GM21576 (cell line): ENCODE measurements at regions not wholly inside any gene's neighbourhood (a gene's known extent, or its start where the extent isn't known, plus 50 kb on each side); places are given as distances from the start of the nearest gene placed in this dataset.

ENCODE experiments used
- ATAC-seq: cut with Tn5 transposase; IDR thresholded peaks from one replicate; pipeline ENCODE4 v1.9.1; 2021; ENCODE audit warnings: mild to moderate bottlenecking, moderate library complexity; ENCODE audit not compliant: unreplicated experiment

DNA sequence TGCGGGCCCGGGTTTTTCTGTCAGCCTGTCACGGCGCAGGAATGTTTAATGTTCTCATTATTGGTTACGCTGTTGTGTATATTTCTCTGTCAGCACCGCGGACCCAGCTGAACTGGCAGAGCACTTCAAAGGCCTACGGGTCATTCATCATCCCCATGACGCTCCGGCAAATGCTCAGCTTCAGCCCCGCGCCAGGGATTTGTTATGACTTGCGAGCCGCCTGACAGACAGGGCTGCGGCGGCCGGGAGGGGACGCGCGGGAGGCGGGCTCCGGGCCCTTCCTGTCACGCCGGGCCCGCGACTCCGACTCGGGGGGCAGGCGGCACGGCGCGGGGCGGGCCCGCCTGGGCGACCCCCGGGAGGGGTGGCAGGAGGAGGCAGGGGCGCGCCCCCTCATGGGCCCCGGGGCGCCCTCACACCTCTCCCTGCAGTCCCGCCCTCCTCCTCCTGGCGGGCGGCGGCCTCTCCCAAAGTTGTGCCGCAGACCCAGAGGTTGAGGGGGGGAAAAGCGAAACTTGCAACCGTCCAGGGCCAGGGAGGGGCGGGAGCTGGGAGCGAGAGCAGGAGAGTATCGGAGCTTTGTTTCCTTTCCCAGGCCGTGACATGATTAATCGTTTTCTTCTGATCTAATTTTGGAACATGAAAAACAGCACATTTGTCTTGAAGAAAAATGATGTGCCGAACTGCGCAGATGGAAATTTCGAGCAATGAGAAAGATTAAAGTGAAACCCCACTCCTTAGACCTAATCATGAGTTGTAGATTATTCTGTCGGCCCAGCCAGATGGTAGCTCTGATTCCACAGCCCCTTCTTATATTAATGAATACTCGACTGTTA lies 59.3 kb upstream of the COMTD1 start:
- peak; percentile 71 for ATAC-seq

DNA sequence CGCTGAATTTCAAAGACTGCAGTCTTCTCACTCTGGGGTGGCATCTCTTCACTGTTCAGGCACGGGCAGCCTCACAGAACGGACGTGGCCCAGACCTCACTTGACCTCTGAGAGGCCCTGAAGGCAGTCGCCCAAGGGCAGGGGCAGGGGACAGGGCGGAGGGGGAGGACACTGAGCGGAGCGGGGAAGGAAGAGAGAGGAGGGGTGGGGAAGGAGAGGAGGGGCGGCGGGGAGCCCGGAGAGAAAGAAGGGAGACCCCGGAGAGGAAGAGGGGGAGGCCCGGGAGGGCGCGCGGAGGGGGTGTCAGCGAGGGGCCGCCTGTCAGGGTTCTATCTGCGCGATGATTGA lies 58.7 kb upstream of the COMTD1 start:
- no peak for ATAC-seq

DNA sequence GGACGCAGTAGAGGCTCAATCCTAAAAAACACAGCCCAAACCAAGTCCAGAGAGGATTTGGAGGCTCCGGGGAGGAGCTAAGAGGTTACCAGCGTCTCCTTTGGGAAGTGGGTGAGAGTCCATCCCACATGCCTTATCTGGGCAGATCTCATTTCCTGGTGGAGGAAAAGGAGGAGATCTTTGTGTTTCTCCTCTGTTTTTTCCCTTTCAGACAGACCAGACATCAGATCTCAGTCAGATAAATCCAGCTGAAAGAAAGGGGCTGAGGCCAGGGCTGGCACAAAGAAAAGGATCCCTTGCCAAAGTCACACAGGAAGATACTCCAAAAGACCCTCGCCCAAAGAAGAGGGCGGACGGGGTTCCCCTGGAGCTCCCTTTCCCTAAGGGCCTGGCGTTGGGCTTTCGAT lies 58.3 kb upstream of the COMTD1 start:
- no peak for ATAC-seq

DNA sequence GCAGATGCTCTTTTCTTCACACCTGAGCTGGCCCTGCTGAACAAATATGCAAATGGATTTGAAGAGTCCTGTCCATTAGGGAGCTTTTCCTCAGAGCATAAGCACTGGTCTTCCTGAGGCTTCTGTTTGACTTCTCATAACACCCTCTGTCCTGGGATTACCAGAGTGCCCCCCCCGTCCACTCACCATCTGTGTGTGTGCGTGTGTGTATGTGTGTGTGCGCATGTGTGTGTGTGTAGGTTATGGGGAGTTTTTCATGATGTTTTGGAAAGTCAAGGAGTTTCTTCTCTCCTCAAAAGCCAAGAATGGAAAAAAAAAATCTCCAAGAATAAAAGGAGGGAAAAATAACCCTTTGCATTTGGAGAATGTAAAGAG lies 57.7 kb upstream of the COMTD1 start:
- no peak for ATAC-seq

DNA sequence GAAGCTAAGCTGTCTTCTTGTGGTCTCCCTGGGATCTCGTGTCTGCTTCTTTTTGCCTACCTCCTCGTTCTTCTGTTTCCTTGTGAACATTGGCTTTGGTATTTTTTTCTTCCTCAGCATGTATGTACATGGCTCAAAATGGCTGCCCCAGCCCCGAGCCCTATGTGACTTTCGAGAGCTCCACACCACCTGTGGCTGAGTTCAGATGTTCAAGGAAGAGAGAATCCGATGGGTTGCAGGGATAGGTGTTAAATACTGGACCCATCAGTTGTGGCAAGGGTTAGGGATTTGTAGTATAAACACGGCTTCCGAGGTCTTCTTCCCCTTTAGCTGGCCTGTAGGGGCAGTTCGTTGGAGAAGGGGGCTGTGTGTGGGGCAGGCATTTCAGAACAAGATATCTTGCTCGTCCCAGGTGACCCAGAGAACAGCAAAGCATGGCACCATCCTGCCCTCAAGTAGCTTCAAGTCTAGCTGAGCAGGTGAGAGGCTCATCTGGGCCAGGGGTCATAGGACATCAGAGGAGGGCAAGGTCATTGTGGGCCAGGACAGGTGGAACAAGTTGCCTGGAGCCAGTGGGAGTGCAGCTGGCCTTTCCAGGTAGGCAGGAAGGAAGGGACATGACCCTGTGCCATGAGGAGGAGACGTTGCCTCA lies 57.2 kb upstream of the COMTD1 start:
- no peak for ATAC-seq

DNA sequence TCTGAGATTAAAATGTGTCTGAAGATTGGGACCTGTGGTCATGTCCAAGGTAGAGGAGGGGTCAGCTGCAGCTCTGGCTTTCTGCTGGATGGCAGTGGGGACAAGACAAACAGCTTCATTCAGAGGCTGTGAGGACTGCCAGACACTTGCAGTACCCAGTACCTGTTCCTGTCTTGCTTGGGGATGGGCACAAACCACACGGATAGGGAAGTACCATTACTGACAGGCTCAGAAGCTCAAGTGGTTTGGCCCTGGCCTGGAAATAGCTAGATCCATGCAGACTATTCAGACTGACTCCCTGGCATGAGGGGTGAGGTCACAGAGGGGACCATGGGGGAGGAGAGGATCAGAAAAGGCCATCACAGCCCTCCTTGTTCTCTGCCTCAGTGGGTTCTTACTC lies 56.0 kb upstream of the COMTD1 start:
- ATAC-seq = no peak

DNA sequence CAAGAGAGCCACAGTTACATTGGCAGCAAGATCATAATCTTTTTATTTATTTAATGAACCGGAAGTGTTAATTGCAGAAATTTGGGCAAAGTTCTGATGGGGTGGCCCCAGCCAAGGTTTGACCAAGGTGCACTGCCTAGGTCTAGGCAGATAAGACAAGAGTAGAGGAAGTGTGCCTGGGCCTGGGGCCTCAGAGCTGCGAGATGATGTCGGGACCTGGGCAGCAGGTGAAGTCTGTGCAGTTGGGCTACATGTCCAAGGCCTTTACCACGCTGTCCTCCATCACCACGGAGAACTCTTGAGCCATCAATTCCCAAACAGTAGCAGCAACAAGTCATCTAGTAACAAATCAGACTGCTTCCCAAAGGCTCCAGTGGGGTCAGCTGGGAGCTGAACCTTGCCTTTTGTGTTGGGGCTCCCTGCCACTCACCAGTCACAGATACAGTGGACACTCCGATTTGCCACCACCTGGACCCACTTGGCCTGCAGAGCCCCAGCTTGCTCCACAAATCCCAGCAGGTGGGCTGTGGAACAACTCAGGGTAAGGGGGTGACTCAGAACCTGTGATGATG lies 52.5 kb upstream of the COMTD1 start:
- no peak for ATAC-seq

DNA sequence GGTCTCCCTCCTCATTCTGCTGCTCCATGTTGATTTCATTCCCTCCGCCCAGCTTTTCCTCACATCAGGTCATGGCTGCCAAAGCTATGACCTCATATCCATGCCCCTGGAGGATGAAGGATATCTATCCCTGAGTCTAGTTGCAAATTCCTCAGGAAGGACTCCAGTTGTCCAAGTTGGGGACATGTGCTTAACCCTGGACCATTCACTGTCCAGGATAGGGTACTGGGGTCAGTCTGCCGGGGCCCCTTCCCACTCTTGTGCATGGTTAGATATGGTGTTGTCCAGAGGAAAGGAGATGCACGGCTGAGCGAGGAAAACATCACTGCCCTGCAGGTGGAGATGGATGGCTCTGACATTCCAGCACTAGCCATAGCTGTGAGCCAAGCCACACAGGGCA lies 51.9 kb upstream of the COMTD1 start:
- no peak for ATAC-seq

DNA sequence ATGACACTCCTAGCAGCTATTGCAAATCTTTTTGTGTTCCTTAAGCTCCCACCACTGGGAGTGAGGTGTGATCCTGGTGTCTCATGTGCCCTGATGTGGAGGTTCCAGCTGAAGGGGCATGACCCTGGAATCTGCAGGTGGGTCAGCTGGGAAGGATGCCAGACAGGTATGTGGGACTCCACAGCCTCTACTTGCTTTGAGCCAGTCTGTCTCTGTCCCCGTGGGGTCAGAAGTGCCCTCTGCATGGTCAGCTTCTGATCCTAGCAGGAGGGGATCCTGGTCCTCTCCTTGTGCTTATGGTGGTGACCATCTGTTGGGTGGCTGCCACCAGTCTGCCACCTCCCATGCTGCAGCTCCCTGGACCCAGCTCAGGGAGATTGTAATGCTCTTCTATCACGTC lies 51.1 kb upstream of the COMTD1 start:
- no peak for ATAC-seq
